Caco-2 (cell line): ENCODE measurements at regions not wholly inside any gene's neighbourhood (a gene's known extent, or its start where the extent isn't known, plus 50 kb on each side); places are given as distances from the start of the nearest gene placed in this dataset.

Source experiments
- BruUV-seq: library from RNA; stranded (reverse); fragments of 400-500 nt; replicated peaks from 2 replicates; lab custom pipeline; 2021; lab: Mats Ljungman, UMichigan
- CTCF ChIA-PET: fragments of 300-600 bp; sonication (Branson Sonifier 250); formaldehyde crosslinking; loops from one replicate; lab custom pipeline; 2022; ENCODE audit warnings: antibody characterized with exemption; lab: Charles Lee
- POLR2A ChIA-PET: fragments of 300-600 bp; sonication (Branson Sonifier 250); formaldehyde crosslinking; loops from one replicate; lab custom pipeline; 2022; ENCODE audit warnings: antibody characterized with exemption; lab: Charles Lee
- DNase-seq, 2 experiments: peaks; one replicate each; pipeline versions ENCODE4 v3.0.0 to v3.0.0-alpha.2; 2020 to 2022
- H3K27me3 ChIP-seq: replicated peaks from 2 replicates; pipeline ENCODE4 v1.6.0; 2011; ENCODE audit warnings: low read length; ENCODE audit not compliant: control insufficient read depth, insufficient read depth
- H3K36me3 ChIP-seq: 2 replicates; pipeline ENCODE4 v1.5.1; 2011; ENCODE audit warnings: low read length; ENCODE audit not compliant: control insufficient read depth, insufficient read depth
- H3K4me1 ChIP-seq: fragments of 250-450 bp; sonication (Bioruptor Pico); 2 replicates; pipeline ENCODE4 v1.5.1; 2020; ENCODE audit warnings: mild to moderate bottlenecking
- H3K4me3 ChIP-seq: 2 replicates; pipeline ENCODE4 v1.5.1; 2011; ENCODE audit warnings: low read depth, mild to moderate bottlenecking, control low read depth, low read length
- H3K9me3 ChIP-seq: fragments of 250-450 bp; sonication (Bioruptor Pico); 2 replicates; pipeline ENCODE4 v1.5.1; 2020; ENCODE audit warnings: mild to moderate bottlenecking, moderate library complexity
- H3K27ac Mint-ChIP-seq: one replicate; pipeline ENCODE4 v1.8.0; 2022; ENCODE audit warnings: mixed read lengths; ENCODE audit not compliant: unreplicated experiment
- H3K27me3 Mint-ChIP-seq: one replicate; pipeline ENCODE4 v1.8.0; 2022; ENCODE audit warnings: mixed read lengths; ENCODE audit not compliant: insufficient read depth, unreplicated experiment
- H3K36me3 Mint-ChIP-seq: one replicate; pipeline ENCODE4 v1.8.0; 2022; ENCODE audit warnings: mild to moderate bottlenecking, mixed read lengths; ENCODE audit not compliant: insufficient read depth, unreplicated experiment
- H3K4me1 Mint-ChIP-seq: one replicate; pipeline ENCODE4 v1.8.0; 2022; ENCODE audit warnings: low read depth, mixed read lengths; ENCODE audit not compliant: unreplicated experiment
- H3K4me3 Mint-ChIP-seq: one replicate; pipeline ENCODE4 v1.8.0; 2022; ENCODE audit warnings: mild to moderate bottlenecking, moderate library complexity, mixed read lengths; ENCODE audit not compliant: unreplicated experiment
- H3K9me3 Mint-ChIP-seq: one replicate; pipeline ENCODE4 v1.8.0; 2022; ENCODE audit warnings: mixed read lengths; ENCODE audit not compliant: unreplicated experiment
- CTCF ChIP-seq, 2 experiments: fragments of 200-600 bp in 1 of 2; IDR thresholded peaks; 1 replicate in 1 of 2; 2 replicates in 1 of 2; pipeline versions ENCODE4 v1.5.1 to v1.8.0; 2011 to 2022; ENCODE audit warnings: antibody characterized with exemption in 1 of 2, control low read depth in 1 of 2, inconsistent platforms in 1 of 2, low read depth in 1 of 2, low read length in 1 of 2, mild to moderate bottlenecking in 1 of 2, moderate library complexity in 1 of 2; ENCODE audit not compliant: insufficient read depth in 1 of 2, severe bottlenecking in 1 of 2, unreplicated experiment in 1 of 2
- intact Hi-C: fragments of 100-400 bp; cut with micrococcal nuclease; formaldehyde crosslinking; loops from one replicate; pipeline ENCODE4 v1.10.0; 2022; ENCODE audit not compliant: unreplicated experiment

DNA sequence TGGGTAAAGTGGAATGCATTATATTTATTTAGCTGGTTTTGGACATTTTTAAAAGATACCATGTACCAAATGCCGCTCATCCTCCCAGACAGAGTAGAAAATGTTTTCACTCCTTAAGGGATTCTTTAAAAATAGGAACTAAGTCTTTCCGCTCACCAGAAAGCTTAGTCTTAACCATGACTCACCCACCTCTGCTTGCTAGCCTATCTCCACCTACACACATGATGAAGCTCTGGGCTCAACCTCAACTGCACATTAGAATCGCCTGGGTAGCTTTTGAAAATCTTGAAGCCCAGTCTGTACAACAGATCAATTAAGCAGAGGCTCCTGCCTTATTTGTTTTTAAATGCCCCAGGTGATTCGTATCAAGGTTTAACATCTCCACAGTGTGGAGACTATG, 260.5 kb downstream of the NEDD1 start:
- no peaks in the 10 kb centered on the region for H3K9me3 ChIP-seq
- H3K36me3 Mint-ChIP-seq, result no peaks in the 10 kb centered on the region
- H3K36me3 ChIP-seq, result no peaks in the 10 kb centered on the region
- no peak overlapping the region for H3K4me3 Mint-ChIP-seq
- ChIA-PET POLR2A (no interaction called here), CTCF (no interaction called here)
- H3K4me3 ChIP-seq, result no peak overlapping the region
- H3K9me3 Mint-ChIP-seq, result no peaks in the 10 kb centered on the region
- H3K4me1 ChIP-seq, result no peaks in the 10 kb centered on the region
- H3K27me3 ChIP-seq, result no peaks in the 10 kb centered on the region
- no peaks in the 10 kb centered on the region for H3K27me3 Mint-ChIP-seq
- BruUV-seq, result no TSS peak
- TF ChIP-seq CTCF (IDR thresholded peaks at IDR 0.05; ENCODE audit: insufficient read depth in 1 of 2, low read depth in 1 of 2, low read length in 1 of 2, severe bottlenecking in 1 of 2, unreplicated experiment in 1 of 2), result no peak
- H3K4me1 Mint-ChIP-seq, result no peaks in the 10 kb centered on the region
- intact Hi-C loops, result no loop called here
- no peak overlapping the region for H3K27ac Mint-ChIP-seq
- DNase-seq, result no peak

GRCh38 chr12:97168804-97169203, 261.7 kb downstream of the NEDD1 start:
- Mint-ChIP-seq H3K4me3 (no peak overlapping the region), H3K36me3 (no peaks in the 10 kb centered on the region), H3K27me3 (no peaks in the 10 kb centered on the region), H3K9me3 (no peaks in the 10 kb centered on the region), H3K27ac (no peak overlapping the region), H3K4me1 (no peaks in the 10 kb centered on the region)
- intact Hi-C loops, result no loop called here
- CTCF ChIA-PET, result no interaction called here
- Histone ChIP-seq H3K4me3 (no peak overlapping the region), H3K4me1 (no peaks in the 10 kb centered on the region), H3K27me3 (no peaks in the 10 kb centered on the region), H3K9me3 (no peaks in the 10 kb centered on the region), H3K36me3 (no peaks in the 10 kb centered on the region)
- POLR2A ChIA-PET, result no interaction called here
- no peak for DNase-seq
- BruUV-seq, result TSS peak; percentile 91
- no peak for TF ChIP-seq CTCF (IDR thresholded peaks at IDR 0.05; ENCODE audit: insufficient read depth in 1 of 2, low read depth in 1 of 2, low read length in 1 of 2, severe bottlenecking in 1 of 2, unreplicated experiment in 1 of 2)

GRCh38 chr12:97169889-97170567, 263.0 kb downstream of the NEDD1 start:
- BruUV-seq, result no TSS peak
- Histone ChIP-seq H3K27me3 (no peaks in the 10 kb centered on the region), H3K4me3 (no peak overlapping the region), H3K36me3 (no peaks in the 10 kb centered on the region), H3K9me3 (no peaks in the 10 kb centered on the region), H3K4me1 (no peaks in the 10 kb centered on the region)
- CTCF ChIA-PET, result no interaction called here
- H3K4me3 Mint-ChIP-seq, result no peak overlapping the region
- POLR2A ChIA-PET, result no interaction called here
- H3K27me3 Mint-ChIP-seq, result no peaks in the 10 kb centered on the region
- H3K36me3 Mint-ChIP-seq, result no peaks in the 10 kb centered on the region
- no peak for DNase-seq
- no peak overlapping the region for H3K27ac Mint-ChIP-seq
- H3K4me1 Mint-ChIP-seq, result no peaks in the 10 kb centered on the region
- no peak for TF ChIP-seq CTCF (IDR thresholded peaks at IDR 0.05; ENCODE audit: insufficient read depth in 1 of 2, low read depth in 1 of 2, low read length in 1 of 2, severe bottlenecking in 1 of 2, unreplicated experiment in 1 of 2)
- no peaks in the 10 kb centered on the region for H3K9me3 Mint-ChIP-seq
- intact Hi-C loops, result no loop called here
